ENCODE measurements at regions not wholly inside any gene's neighbourhood (a gene's known extent, or its start where the extent isn't known, plus 50 kb on each side); places are given as distances from the start of the nearest gene placed in this dataset.
"Not testable (repeated sequence)": the region's sequence is repeated elsewhere in the genome, so short reads cannot be mapped to it uniquely, and the experiment has no call there.

DNA sequence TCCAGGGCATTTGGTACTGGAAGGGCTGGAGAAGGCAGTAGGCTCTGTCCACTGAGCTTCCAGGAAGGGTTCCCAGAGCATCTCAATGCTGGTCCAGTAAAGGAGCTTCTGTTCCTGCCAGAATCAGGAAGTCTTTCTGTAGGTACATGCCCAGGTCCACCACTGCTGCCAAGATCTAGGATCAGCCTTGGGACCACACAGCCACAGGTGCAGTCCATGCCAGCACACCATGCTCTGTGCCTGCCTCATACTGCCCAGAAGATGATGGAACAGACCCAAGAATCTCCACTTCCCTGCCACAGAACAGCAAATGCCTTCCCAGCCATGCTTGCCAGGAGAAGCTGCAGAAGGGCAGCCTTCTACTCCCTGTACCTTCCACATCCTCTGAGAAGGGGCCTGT, 89.3 kb downstream of the CDRT15L2 start:
- TF ChIP-seq POLR2A, POLR2AphosphoS5 (IDR thresholded peaks at IDR 0.05): not testable (repeated sequence)
- TF ChIP-seq, protein P1, sequence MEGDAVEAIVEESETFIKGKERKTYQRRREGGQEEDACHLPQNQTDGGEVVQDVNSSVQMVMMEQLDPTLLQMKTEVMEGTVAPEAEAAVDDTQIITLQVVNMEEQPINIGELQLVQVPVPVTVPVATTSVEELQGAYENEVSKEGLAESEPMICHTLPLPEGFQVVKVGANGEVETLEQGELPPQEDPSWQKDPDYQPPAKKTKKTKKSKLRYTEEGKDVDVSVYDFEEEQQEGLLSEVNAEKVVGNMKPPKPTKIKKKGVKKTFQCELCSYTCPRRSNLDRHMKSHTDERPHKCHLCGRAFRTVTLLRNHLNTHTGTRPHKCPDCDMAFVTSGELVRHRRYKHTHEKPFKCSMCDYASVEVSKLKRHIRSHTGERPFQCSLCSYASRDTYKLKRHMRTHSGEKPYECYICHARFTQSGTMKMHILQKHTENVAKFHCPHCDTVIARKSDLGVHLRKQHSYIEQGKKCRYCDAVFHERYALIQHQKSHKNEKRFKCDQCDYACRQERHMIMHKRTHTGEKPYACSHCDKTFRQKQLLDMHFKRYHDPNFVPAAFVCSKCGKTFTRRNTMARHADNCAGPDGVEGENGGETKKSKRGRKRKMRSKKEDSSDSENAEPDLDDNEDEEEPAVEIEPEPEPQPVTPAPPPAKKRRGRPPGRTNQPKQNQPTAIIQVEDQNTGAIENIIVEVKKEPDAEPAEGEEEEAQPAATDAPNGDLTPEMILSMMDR (IDR thresholded peaks at IDR 0.05), result not testable (repeated sequence)

All from breast epithelium (tissue), 3 donors.